ENCODE measurements at regions not wholly inside any gene's neighbourhood (a gene's known extent, or its start where the extent isn't known, plus 50 kb on each side); places are given as distances from the start of the nearest gene placed in this dataset.

DNA sequence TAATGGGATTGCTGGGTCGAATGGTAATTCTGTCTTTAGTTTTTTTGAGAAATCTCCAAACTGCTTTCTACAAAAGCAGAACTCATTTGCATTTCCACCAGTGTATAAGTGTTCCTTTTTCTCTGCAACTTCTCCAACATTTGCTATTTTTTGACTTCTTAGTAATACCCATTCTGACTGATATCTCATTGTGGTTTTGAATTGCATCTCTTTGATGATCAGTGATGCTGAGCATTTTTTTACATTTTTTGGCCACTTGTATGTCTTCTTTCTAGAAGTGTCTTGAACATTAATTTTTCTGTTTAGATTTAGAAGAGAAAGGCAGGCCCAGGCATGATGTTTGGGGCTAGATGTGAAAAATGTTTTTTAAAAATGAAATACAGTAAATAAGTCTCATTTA, 553.1 kb upstream of the MAN1A1 start:
- TF ChIP-seq, protein P1, sequence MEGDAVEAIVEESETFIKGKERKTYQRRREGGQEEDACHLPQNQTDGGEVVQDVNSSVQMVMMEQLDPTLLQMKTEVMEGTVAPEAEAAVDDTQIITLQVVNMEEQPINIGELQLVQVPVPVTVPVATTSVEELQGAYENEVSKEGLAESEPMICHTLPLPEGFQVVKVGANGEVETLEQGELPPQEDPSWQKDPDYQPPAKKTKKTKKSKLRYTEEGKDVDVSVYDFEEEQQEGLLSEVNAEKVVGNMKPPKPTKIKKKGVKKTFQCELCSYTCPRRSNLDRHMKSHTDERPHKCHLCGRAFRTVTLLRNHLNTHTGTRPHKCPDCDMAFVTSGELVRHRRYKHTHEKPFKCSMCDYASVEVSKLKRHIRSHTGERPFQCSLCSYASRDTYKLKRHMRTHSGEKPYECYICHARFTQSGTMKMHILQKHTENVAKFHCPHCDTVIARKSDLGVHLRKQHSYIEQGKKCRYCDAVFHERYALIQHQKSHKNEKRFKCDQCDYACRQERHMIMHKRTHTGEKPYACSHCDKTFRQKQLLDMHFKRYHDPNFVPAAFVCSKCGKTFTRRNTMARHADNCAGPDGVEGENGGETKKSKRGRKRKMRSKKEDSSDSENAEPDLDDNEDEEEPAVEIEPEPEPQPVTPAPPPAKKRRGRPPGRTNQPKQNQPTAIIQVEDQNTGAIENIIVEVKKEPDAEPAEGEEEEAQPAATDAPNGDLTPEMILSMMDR (IDR thresholded peaks at IDR 0.05): no peak
- TF ChIP-seq POLR2A (IDR thresholded peaks at IDR 0.05): no peak

All from uterus (tissue), 2 donors.